K562 (cell line): ENCODE measurements at regions not wholly inside any gene's neighbourhood (a gene's known extent, or its start where the extent isn't known, plus 50 kb on each side); places are given as distances from the start of the nearest gene placed in this dataset.

Experiments used
- POLR2AphosphoS5 ChIP-seq: IDR thresholded peaks from 2 replicates; pipeline ENCODE4 v1.6.1; 2011; ENCODE audit warnings: mild to moderate bottlenecking, low read depth, low read length, moderate library complexity; ENCODE audit not compliant: control insufficient read depth, insufficient read depth
- STAT5A ChIP-seq: IDR thresholded peaks from 2 replicates; pipeline ENCODE4 v1.6.1; 2012; ENCODE audit warnings: low read length, inconsistent platforms, borderline replicate concordance
- ZNF561 ChIP-seq: fragments of 450-650 bp; formaldehyde crosslinking; conservative IDR thresholded peaks from 2 replicates; pipeline ENCODE4 v1.4.0; 2020; ENCODE audit warnings: mild to moderate bottlenecking, moderate library complexity
- ZSCAN29 ChIP-seq: fragments of 450-650 bp; IDR thresholded peaks from 2 replicates; pipeline ENCODE4 v1.6.1; 2017
- TF ChIP-seq, protein P1 (sequence below): fragments of 250-450 bp; sonication (Bioruptor Pico); IDR thresholded peaks from 2 replicates; pipeline ENCODE4 v1.4.0; 2020
- TF ChIP-seq, protein P2 (sequence below): fragments of 250-450 bp; sonication (Bioruptor Pico); IDR thresholded peaks from 2 replicates; pipeline ENCODE4 v1.5.1; 2021; ENCODE audit warnings: mild to moderate bottlenecking

DNA sequence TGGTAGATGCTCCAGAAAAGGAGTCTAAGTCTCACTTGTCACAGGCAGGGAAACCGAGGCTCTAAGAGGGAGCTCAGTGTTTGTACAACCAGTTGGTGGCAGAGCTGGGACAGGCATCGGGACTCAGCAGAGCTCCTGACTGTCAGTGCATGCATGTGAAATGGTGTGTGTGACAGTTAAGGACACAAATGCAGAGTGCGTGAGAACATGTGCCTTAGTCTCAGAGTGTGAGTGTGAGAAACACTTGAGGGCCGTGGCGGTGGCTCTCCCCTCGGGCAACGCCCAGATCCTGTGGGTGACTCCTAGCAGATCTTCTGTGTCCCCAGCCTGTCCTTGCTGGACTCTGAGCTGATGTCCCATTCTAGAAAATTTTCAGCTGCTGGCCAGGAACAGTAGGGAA, 362.6 kb downstream of the MATN1 start (continued):
- TF ChIP-seq, protein P1, sequence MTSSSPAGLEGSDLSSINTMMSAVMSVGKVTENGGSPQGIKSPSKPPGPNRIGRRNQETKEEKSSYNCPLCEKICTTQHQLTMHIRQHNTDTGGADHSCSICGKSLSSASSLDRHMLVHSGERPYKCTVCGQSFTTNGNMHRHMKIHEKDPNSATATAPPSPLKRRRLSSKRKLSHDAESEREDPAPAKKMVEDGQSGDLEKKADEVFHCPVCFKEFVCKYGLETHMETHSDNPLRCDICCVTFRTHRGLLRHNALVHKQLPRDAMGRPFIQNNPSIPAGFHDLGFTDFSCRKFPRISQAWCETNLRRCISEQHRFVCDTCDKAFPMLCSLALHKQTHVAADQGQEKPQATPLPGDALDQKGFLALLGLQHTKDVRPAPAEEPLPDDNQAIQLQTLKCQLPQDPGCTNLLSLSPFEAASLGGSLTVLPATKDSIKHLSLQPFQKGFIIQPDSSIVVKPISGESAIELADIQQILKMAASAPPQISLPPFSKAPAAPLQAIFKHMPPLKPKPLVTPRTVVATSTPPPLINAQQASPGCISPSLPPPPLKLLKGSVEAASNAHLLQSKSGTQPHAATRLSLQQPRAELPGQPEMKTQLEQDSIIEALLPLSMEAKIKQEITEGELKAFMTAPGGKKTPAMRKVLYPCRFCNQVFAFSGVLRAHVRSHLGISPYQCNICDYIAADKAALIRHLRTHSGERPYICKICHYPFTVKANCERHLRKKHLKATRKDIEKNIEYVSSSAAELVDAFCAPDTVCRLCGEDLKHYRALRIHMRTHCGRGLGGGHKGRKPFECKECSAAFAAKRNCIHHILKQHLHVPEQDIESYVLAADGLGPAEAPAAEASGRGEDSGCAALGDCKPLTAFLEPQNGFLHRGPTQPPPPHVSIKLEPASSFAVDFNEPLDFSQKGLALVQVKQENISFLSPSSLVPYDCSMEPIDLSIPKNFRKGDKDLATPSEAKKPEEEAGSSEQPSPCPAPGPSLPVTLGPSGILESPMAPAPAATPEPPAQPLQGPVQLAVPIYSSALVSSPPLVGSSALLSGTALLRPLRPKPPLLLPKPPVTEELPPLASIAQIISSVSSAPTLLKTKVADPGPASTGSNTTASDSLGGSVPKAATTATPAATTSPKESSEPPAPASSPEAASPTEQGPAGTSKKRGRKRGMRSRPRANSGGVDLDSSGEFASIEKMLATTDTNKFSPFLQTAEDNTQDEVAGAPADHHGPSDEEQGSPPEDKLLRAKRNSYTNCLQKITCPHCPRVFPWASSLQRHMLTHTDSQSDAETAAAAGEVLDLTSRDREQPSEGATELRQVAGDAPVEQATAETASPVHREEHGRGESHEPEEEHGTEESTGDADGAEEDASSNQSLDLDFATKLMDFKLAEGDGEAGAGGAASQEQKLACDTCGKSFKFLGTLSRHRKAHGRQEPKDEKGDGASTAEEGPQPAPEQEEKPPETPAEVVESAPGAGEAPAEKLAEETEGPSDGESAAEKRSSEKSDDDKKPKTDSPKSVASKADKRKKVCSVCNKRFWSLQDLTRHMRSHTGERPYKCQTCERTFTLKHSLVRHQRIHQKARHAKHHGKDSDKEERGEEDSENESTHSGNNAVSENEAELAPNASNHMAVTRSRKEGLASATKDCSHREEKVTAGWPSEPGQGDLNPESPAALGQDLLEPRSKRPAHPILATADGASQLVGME (CRISPR knock-in tag): no peak
- TF ChIP-seq ZNF561 (CRISPR knock-in tag): no peak
- TF ChIP-seq STAT5A: no peak
- TF ChIP-seq, protein P2, sequence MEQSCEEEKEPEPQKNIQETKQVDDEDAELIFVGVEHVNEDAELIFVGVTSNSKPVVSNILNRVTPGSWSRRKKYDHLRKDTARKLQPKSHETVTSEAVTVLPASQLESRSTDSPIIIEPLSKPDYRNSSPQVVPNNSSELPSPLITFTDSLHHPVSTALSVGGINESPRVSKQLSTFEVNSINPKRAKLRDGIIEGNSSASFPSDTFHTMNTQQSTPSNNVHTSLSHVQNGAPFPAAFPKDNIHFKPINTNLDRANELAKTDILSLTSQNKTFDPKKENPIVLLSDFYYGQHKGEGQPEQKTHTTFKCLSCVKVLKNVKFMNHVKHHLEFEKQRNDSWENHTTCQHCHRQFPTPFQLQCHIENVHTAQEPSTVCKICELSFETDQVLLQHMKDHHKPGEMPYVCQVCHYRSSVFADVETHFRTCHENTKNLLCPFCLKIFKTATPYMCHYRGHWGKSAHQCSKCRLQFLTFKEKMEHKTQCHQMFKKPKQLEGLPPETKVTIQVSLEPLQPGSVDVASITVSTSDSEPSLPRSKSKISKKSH: no peak
- no peak for TF ChIP-seq POLR2AphosphoS5
- no peak for TF ChIP-seq ZSCAN29
